Stimulated activated naive B cell treated with anti-CD40 and anti-IgM and Interleukin-4, amounts not matched to agents 10 μg/mL and 1 μg/mL and 100 μg/mL, for 72 hours (primary cell): ENCODE measurements at regions not wholly inside any gene's neighbourhood (a gene's known extent, or its start where the extent isn't known, plus 50 kb on each side); places are given as distances from the start of the nearest gene placed in this dataset.

Experiments used
- ATAC-seq, 2 donors: fragments of 150-1000 bp; cut with Tn5 transposase; replicated peaks; 2 replicates each; pipeline ENCODE4 v1.10.0; 2021; ENCODE audit warnings: moderate library complexity in 1 of 2
- DNase-seq: peaks from one replicate; pipeline ENCODE4 v3.0.0; 2021
- H3K27ac Mint-ChIP-seq: one replicate; pipeline ENCODE4 v1.8.0; 2022; ENCODE audit warnings: mild to moderate bottlenecking, mixed read lengths
- H3K27me3 Mint-ChIP-seq, 2 donors: one replicate each; pipeline ENCODE4 v1.8.0; 2022; ENCODE audit warnings: mixed read lengths in 2 of 2
- H3K36me3 Mint-ChIP-seq, 2 donors: one replicate each; pipeline ENCODE4 v1.8.0; 2022; ENCODE audit warnings: mixed read lengths in 2 of 2, mild to moderate bottlenecking in 1 of 2
- H3K4me1 Mint-ChIP-seq, 2 donors: one replicate each; pipeline ENCODE4 v1.8.0; 2022; ENCODE audit warnings: mixed read lengths in 2 of 2, mild to moderate bottlenecking in 1 of 2
- H3K4me3 Mint-ChIP-seq, 2 donors: one replicate each; pipeline ENCODE4 v1.8.0; 2022; ENCODE audit warnings: mild to moderate bottlenecking in 2 of 2, mixed read lengths in 2 of 2, moderate library complexity in 1 of 2
- H3K9me3 Mint-ChIP-seq, 2 donors: one replicate each; pipeline ENCODE4 v1.8.0; 2022; ENCODE audit warnings: mixed read lengths in 2 of 2, mild to moderate bottlenecking in 1 of 2

DNA sequence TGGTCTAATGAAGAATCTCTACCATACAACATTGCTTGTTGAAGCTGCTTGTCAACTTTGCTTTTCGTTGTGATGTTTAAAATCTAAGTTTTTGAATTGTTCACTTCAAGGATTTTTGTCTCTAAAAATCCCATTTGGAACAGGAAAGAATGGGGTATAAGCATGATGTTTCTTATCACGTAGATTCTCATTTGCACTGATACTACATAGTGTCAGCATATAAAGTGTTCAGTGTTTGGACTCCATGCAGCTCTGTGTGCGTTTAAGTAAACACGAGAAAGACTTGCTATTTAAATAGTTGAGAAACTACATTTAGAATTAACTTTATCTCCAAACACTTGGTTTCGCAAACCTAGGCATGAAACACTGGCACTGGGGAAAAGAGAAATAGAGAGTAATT is 452.5 kb downstream of the NKX6-1 start:
- H3K36me3 Mint-ChIP-seq, result no peaks in the 10 kb centered on the region
- H3K27ac Mint-ChIP-seq, result no peak overlapping the region
- no peak overlapping the region for H3K4me3 Mint-ChIP-seq
- no peaks in the 10 kb centered on the region for H3K9me3 Mint-ChIP-seq
- ATAC-seq (no peak), DNase-seq (no peak)
- H3K4me1 Mint-ChIP-seq, result no peaks in the 10 kb centered on the region
- no peaks in the 10 kb centered on the region for H3K27me3 Mint-ChIP-seq

- no peak overlapping the region for H3K27ac Mint-ChIP-seq
- H3K27me3 Mint-ChIP-seq, result no peaks in the 10 kb centered on the region
- no peak overlapping the region for H3K4me3 Mint-ChIP-seq
- no peaks in the 10 kb centered on the region for H3K9me3 Mint-ChIP-seq
- H3K36me3 Mint-ChIP-seq, result no peaks in the 10 kb centered on the region
- ATAC-seq (no peak), DNase-seq (no peak)
- no peaks in the 10 kb centered on the region for H3K4me1 Mint-ChIP-seq
Measured at GRCh38 chr4:84041426-84041825, 457.7 kb downstream of the NKX6-1 start.

DNA sequence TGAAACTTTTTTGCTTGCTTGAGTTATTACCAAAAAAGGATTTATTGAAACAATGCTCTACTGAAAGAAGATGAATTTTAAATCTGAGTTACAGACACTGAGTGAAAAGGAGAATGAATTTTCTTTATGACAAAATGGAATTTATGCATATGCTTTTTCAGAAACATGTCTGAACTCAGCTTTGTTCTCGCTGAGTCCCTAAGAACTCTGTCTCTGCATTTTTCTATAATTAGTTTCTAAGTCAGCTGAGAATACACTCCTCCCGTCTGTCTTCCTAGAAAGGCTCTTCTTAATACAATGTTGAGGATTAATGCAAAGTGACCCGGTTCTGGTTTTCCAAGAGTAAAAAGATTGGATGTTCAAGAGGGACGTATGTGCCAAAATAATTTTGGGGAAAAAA is 463.5 kb downstream of the NKX6-1 start:
- Mint-ChIP-seq H3K9me3 (peaks cover 0 to 4% of the 10 kb centered on the region in 2 donors), H3K27ac (no peak overlapping the region), H3K27me3 (no peaks in the 10 kb centered on the region), H3K36me3 (no peaks in the 10 kb centered on the region), H3K4me1 (no peaks in the 10 kb centered on the region), H3K4me3 (no peak overlapping the region)
- ATAC-seq, result no peak
- DNase-seq, result no peak

DNA sequence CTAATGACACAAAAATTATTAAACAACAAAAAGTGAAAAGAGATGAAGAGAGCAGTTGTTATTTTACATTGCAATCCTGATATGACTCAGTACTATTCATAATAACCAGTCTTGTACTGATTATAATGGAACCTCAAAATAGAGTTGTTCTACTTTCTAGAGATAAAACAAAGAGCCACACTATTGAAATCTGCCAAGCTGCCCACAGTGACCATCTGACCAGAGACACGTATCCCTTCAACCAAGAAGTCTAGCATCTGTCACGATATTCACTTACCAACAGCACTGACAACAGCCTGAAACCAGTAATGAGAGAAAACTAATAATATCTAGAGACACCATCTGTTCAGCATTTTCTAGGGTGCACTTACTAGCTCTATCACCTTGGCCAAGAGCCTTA is 466.7 kb downstream of the NKX6-1 start:
- no peaks in the 10 kb centered on the region for H3K27me3 Mint-ChIP-seq
- H3K4me1 Mint-ChIP-seq, result no peaks in the 10 kb centered on the region
- no peak for ATAC-seq

GRCh38 chr4:84031401-84031800 is 467.7 kb downstream of the NKX6-1 start:
- ATAC-seq, result no peak
- Mint-ChIP-seq H3K9me3 (peaks cover 0 to 4% of the 10 kb centered on the region in 2 donors), H3K4me3 (no peak overlapping the region), H3K4me1 (no peaks in the 10 kb centered on the region), H3K36me3 (no peaks in the 10 kb centered on the region), H3K27ac (no peak overlapping the region), H3K27me3 (no peaks in the 10 kb centered on the region)
- DNase-seq, result no peak

More for the DNA sequence above, 466.7 kb downstream of the NKX6-1 start:
- Mint-ChIP-seq H3K27ac (no peak overlapping the region), H3K9me3 (peaks cover 0 to 4% of the 10 kb centered on the region in 2 donors), H3K4me3 (no peak overlapping the region), H3K36me3 (no peaks in the 10 kb centered on the region)
- no peak for DNase-seq

DNA sequence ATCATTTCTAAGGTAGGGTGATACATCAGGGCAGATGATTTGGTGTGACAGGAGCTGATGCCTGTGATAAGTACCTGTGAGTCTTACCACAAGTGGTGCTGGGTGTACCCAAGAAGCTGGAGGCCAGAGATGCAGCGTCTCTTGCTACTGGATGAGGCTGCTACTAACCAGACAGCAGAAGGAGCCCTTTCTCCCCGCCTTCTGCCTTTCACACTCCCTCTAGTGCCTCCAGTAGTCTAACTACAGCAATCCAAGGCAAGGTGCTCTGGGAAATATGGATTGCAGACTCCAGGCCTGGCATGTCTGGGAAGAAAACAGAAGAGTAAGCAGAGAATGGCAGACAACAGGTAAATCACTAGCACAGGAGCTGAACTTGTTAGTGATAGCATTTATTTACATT is 470.8 kb downstream of the NKX6-1 start:
- ATAC-seq (no peak), DNase-seq (no peak)
- Mint-ChIP-seq H3K4me1 (no peaks in the 10 kb centered on the region), H3K27ac (no peak overlapping the region), H3K4me3 (no peak overlapping the region), H3K9me3 (peaks cover 0 to 4% of the 10 kb centered on the region in 2 donors), H3K27me3 (no peaks in the 10 kb centered on the region), H3K36me3 (no peaks in the 10 kb centered on the region)

- ATAC-seq (no peak), DNase-seq (no peak)
- H3K27ac Mint-ChIP-seq, result no peak overlapping the region
- no peaks in the 10 kb centered on the region for H3K27me3 Mint-ChIP-seq
- H3K4me1 Mint-ChIP-seq, result no peaks in the 10 kb centered on the region
- no peaks in the 10 kb centered on the region for H3K36me3 Mint-ChIP-seq
- H3K4me3 Mint-ChIP-seq, result no peak overlapping the region
- no peaks in the 10 kb centered on the region for H3K9me3 Mint-ChIP-seq
Measured at GRCh38 chr4:84024405-84024804, 474.7 kb downstream of the NKX6-1 start.

- Mint-ChIP-seq H3K4me1 (no peaks in the 10 kb centered on the region), H3K4me3 (no peak overlapping the region), H3K36me3 (no peaks in the 10 kb centered on the region), H3K27me3 (no peaks in the 10 kb centered on the region), H3K9me3 (no peaks in the 10 kb centered on the region), H3K27ac (no peak overlapping the region)
- ATAC-seq (no peak), DNase-seq (no peak)
Measured at GRCh38 chr4:84022564-84022963, 476.5 kb downstream of the NKX6-1 start.

GRCh38 chr4:84019626-84020025 is 479.5 kb downstream of the NKX6-1 start:
- no peak overlapping the region for H3K4me3 Mint-ChIP-seq

DNA sequence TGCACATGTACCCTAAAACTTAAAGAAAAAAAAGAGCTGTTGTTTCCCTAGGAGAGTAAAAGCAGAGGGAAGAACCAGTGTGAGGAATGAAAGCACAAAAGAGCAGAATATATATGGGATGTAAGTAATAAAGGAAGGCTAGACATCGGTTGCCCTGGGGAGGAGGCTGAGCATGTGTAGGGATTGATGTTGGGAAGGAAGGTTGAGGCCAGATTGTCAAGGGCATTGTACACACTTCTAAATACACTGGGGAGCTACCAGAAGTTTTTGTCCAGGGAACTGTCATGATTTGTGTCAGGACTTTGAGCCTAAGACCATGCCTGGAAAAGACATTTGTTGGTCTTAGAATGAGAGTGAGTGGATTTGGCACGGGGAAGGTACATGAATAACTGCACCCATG is 467.1 kb downstream of the GPAT3 start:
- Mint-ChIP-seq H3K4me3 (no peak overlapping the region), H3K9me3 (no peaks in the 10 kb centered on the region), H3K27me3 (no peaks in the 10 kb centered on the region), H3K4me1 (no peaks in the 10 kb centered on the region), H3K27ac (no peak overlapping the region), H3K36me3 (peaks cover 0 to 2% of the 10 kb centered on the region in 2 donors)
- ATAC-seq (no peak), DNase-seq (no peak)

More at GRCh38 chr4:84019626-84020025, 479.5 kb downstream of the NKX6-1 start:
- Mint-ChIP-seq H3K27ac (no peak overlapping the region), H3K4me1 (no peaks in the 10 kb centered on the region), H3K27me3 (no peaks in the 10 kb centered on the region), H3K36me3 (no peaks in the 10 kb centered on the region), H3K9me3 (peaks cover 0 to 1% of the 10 kb centered on the region in 2 donors)
- ATAC-seq, result no peak
- no peak for DNase-seq

DNA sequence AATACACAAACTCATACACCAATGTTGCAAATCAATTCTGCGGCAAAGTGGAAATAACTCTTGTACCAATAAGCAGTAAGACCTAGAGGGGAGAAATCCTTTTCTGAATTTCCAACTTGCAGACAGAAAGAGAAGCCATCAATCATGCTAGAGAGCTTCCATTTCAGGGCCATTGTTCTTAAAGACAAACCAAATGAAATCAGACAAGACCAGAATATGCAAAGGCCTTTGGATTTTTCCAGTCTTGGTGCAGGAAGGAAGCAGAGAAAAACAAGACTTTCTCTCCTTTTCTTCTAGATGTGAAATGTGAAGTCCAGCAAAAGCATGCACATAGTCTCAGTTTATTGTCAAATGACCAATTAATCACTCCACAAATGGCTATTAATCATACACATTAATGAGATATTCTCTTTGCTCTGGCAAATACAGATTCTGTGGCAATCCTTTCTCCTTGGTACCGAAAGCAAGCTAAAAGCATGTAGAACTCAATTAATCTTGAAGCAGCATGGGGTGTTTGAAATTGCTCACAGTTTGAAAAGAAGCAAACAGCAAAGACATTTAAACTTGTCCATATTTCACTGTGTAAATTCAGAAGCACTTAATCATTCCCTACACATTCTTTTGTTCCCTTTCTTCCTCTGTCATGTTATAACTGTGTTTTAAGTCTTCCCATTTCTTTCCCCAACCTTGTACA is 466.1 kb downstream of the GPAT3 start:
- no peak overlapping the region for H3K4me3 Mint-ChIP-seq
- H3K36me3 Mint-ChIP-seq, result peaks cover 0 to under 1% of the 10 kb centered on the region in 2 donors
- H3K27me3 Mint-ChIP-seq, result no peaks in the 10 kb centered on the region
- no peaks in the 10 kb centered on the region for H3K9me3 Mint-ChIP-seq
- H3K27ac Mint-ChIP-seq, result no peak overlapping the region
- no peak for ATAC-seq
- no peaks in the 10 kb centered on the region for H3K4me1 Mint-ChIP-seq
- no peak for DNase-seq

DNA sequence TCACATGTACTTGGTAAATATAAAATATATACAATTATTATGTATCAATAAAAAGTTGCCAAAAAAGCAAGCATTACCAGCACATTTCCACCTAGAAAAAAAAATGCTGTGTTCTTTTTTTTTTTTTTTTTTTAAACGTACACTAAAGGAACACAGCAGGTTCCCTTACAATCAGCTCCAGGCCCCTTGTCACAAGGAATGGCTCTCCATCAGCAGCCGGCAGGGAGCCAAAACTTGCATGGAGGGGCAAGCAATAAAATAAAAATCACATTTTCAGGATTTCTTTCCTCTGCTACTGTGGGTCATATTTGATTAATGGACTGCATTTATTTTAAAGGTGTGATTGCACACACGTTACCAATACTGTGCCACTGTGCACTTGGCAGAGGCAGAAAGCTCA is 460.3 kb downstream of the GPAT3 start:
- Mint-ChIP-seq H3K4me3 (no peak overlapping the region), H3K9me3 (no peaks in the 10 kb centered on the region), H3K27me3 (no peaks in the 10 kb centered on the region), H3K36me3 (no peaks in the 10 kb centered on the region), H3K4me1 (no peaks in the 10 kb centered on the region), H3K27ac (no peak overlapping the region)
- ATAC-seq (no peak), DNase-seq (no peak)

DNA sequence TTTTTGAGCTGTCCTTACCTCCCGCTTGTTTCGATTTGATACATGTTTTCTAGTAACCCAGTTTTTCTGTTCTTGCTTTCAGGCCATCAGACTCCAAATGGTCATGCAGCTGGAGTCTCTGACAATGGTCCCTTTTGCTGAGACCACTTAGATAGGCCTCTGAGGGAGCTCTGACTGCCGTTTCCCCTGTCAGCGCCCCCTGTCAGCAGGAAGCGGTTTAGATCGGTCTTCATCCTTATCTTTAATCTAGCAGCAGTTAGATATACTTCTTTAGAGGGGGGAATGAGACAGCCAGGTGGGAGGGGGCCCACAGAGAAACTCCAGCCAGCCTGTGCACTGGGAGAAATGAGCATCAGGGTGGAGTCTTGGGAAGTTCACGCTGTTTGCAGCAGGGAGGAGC is 457.9 kb downstream of the GPAT3 start:
- ATAC-seq (no peak), DNase-seq (no peak)
- H3K36me3 Mint-ChIP-seq, result no peaks in the 10 kb centered on the region
- no peaks in the 10 kb centered on the region for H3K9me3 Mint-ChIP-seq
- no peaks in the 10 kb centered on the region for H3K27me3 Mint-ChIP-seq
- no peak overlapping the region for H3K27ac Mint-ChIP-seq
- H3K4me1 Mint-ChIP-seq, result no peaks in the 10 kb centered on the region
- no peak overlapping the region for H3K4me3 Mint-ChIP-seq

- ATAC-seq (no peak), DNase-seq (no peak)
- no peaks in the 10 kb centered on the region for H3K4me1 Mint-ChIP-seq
- H3K9me3 Mint-ChIP-seq, result peaks cover 0 to 2% of the 10 kb centered on the region in 2 donors
- H3K27me3 Mint-ChIP-seq, result no peaks in the 10 kb centered on the region
- no peak overlapping the region for H3K4me3 Mint-ChIP-seq
- no peaks in the 10 kb centered on the region for H3K36me3 Mint-ChIP-seq
- no peak overlapping the region for H3K27ac Mint-ChIP-seq
Measured at GRCh38 chr4:83989835-83990234, 453.9 kb downstream of the GPAT3 start.

- H3K4me3 Mint-ChIP-seq, result no peak overlapping the region
- DNase-seq, result no peak
- H3K9me3 Mint-ChIP-seq, result peaks cover 0 to 4% of the 10 kb centered on the region in 2 donors
- H3K36me3 Mint-ChIP-seq, result no peaks in the 10 kb centered on the region
- no peaks in the 10 kb centered on the region for H3K27me3 Mint-ChIP-seq
- ATAC-seq, result no peak
- H3K4me1 Mint-ChIP-seq, result no peaks in the 10 kb centered on the region
- H3K27ac Mint-ChIP-seq, result no peak overlapping the region
Measured at GRCh38 chr4:83981156-83981555, 445.2 kb downstream of the GPAT3 start.

- Mint-ChIP-seq H3K4me3 (no peak overlapping the region), H3K36me3 (no peaks in the 10 kb centered on the region), H3K9me3 (peaks cover 0 to 2% of the 10 kb centered on the region in 2 donors), H3K4me1 (no peaks in the 10 kb centered on the region), H3K27ac (no peak overlapping the region), H3K27me3 (no peaks in the 10 kb centered on the region)
- DNase-seq (no peak), ATAC-seq (no peak)
Measured at GRCh38 chr4:83979773-83980172, 443.9 kb downstream of the GPAT3 start.
